Breast epithelium (tissue), 4 donors: ENCODE measurements at regions not wholly inside any gene's neighbourhood (a gene's known extent, or its start where the extent isn't known, plus 50 kb on each side); places are given as distances from the start of the nearest gene placed in this dataset.

Experiments
- DNase-seq, 2 donors: peaks; one replicate each; pipeline ENCODE4 v3.0.0-alpha.2; 2019; ENCODE audit warnings: low spot score in 2 of 2
- H3K27ac ChIP-seq, 2 donors: fragments of 200-600 bp; sonication (generic) in 1 of 2; one replicate each; pipeline ENCODE4 v1.5.1; 2016 to 2019; ENCODE audit warnings: mild to moderate bottlenecking in 1 of 2
- H3K27me3 ChIP-seq, 2 donors: fragments of 200-600 bp; sonication (generic) in 1 of 2; one replicate each; pipeline versions ENCODE4 v1.5.1 to v1.6.0; 2017 to 2019; ENCODE audit warnings: control low read depth in 1 of 2, mild to moderate bottlenecking in 1 of 2
- H3K36me3 ChIP-seq: fragments of 200-600 bp; one replicate; pipeline ENCODE4 v1.5.1; 2019
- H3K4me1 ChIP-seq, 2 donors: fragments of 200-600 bp; sonication (generic); one replicate each; pipeline ENCODE4 v1.5.1; 2016 to 2019; ENCODE audit warnings: control low read depth in 1 of 2
- H3K4me3 ChIP-seq, 3 donors: fragments of 200-600 bp; sonication (generic); 1 replicate in 2 of 3; 2 replicates in 1 of 3; pipeline ENCODE4 v1.5.1; 2016 to 2019; ENCODE audit warnings: mild to moderate bottlenecking in 3 of 3, moderate library complexity in 2 of 3
- H3K9me3 ChIP-seq, 2 donors: fragments of 200-600 bp; sonication (generic) in 1 of 2; one replicate each; pipeline ENCODE4 v1.5.1; 2016 to 2019; ENCODE audit warnings: control low read depth in 1 of 2
- CTCF ChIP-seq, 3 donors: fragments of 450-650 bp; IDR thresholded peaks; one replicate each; pipeline ENCODE4 v1.5.1; 2016 to 2017; ENCODE audit warnings: antibody characterized with exemption in 3 of 3, mild to moderate bottlenecking in 3 of 3, moderate library complexity in 3 of 3
- POLR2A ChIP-seq: fragments of 450-650 bp; IDR thresholded peaks from one replicate; pipeline ENCODE4 v1.6.1; 2016; ENCODE audit warnings: antibody characterized with exemption, mild to moderate bottlenecking, moderate library complexity
- POLR2AphosphoS5 ChIP-seq, 3 donors: sonication (generic); formaldehyde crosslinking; IDR thresholded peaks; one replicate each; pipeline ENCODE4 v1.6.1; 2017; ENCODE audit warnings: antibody characterized with exemption in 3 of 3
- intact Hi-C: fragments of 100-400 bp; cut with DNase I; formaldehyde crosslinking; loops from one replicate; pipeline ENCODE4 v1.15.1; 2023; ENCODE audit warnings: low total_unique reads

GRCh38 chr2:176758426-176758825, 454.2 kb upstream of the HNRNPA3 start:
- H3K27me3 ChIP-seq: no peaks in the 10 kb centered on the region
- intact Hi-C loops: no loop called here
- TF ChIP-seq POLR2A (no peak), CTCF (IDR thresholded peaks at IDR 0.05) (no peak), POLR2AphosphoS5 (IDR thresholded peaks at IDR 0.05) (no peak)
- H3K9me3 ChIP-seq: no peaks in the 10 kb centered on the region
- no peak overlapping the region for H3K27ac ChIP-seq
- H3K4me1 ChIP-seq: no peaks in the 10 kb centered on the region
- H3K36me3 ChIP-seq: no peaks in the 10 kb centered on the region
- no peak for DNase-seq
- H3K4me3 ChIP-seq: no peak overlapping the region

- H3K36me3 ChIP-seq: no peaks in the 10 kb centered on the region
- H3K9me3 ChIP-seq: no peaks in the 10 kb centered on the region
- DNase-seq: no peak
- no peak overlapping the region for H3K4me3 ChIP-seq
- intact Hi-C loops: no loop called here
- no peak overlapping the region for H3K27ac ChIP-seq
- no peaks in the 10 kb centered on the region for H3K27me3 ChIP-seq
- no peak for TF ChIP-seq POLR2AphosphoS5 (IDR thresholded peaks at IDR 0.05)
- TF ChIP-seq POLR2A: no peak
- no peak for TF ChIP-seq CTCF (IDR thresholded peaks at IDR 0.05)
- no peaks in the 10 kb centered on the region for H3K4me1 ChIP-seq
Observed at GRCh38 chr2:176760439-176760838, 452.2 kb upstream of the HNRNPA3 start.

- DNase-seq: no peak
- intact Hi-C loops: no loop called here
- no peaks in the 10 kb centered on the region for H3K4me1 ChIP-seq
- H3K9me3 ChIP-seq: no peaks in the 10 kb centered on the region
- no peak overlapping the region for H3K4me3 ChIP-seq
- TF ChIP-seq CTCF (IDR thresholded peaks at IDR 0.05) (no peak), POLR2A (no peak), POLR2AphosphoS5 (IDR thresholded peaks at IDR 0.05) (no peak)
- H3K27ac ChIP-seq: no peak overlapping the region
- no peaks in the 10 kb centered on the region for H3K27me3 ChIP-seq
- no peaks in the 10 kb centered on the region for H3K36me3 ChIP-seq
Observed at GRCh38 chr2:176763130-176763529, 449.5 kb upstream of the HNRNPA3 start.

GRCh38 chr2:176763851-176764404, 448.7 kb upstream of the HNRNPA3 start:
- intact Hi-C loops: no loop called here
- no peak overlapping the region for H3K27ac ChIP-seq
- no peaks in the 10 kb centered on the region for H3K9me3 ChIP-seq
- no peaks in the 10 kb centered on the region for H3K27me3 ChIP-seq
- no peak for TF ChIP-seq POLR2AphosphoS5 (IDR thresholded peaks at IDR 0.05)
- no peak for TF ChIP-seq POLR2A
- TF ChIP-seq CTCF (IDR thresholded peaks at IDR 0.05): no peak
- no peak overlapping the region for H3K4me3 ChIP-seq
- no peaks in the 10 kb centered on the region for H3K4me1 ChIP-seq
- H3K36me3 ChIP-seq: no peaks in the 10 kb centered on the region
- DNase-seq: no peak

- TF ChIP-seq POLR2AphosphoS5 (IDR thresholded peaks at IDR 0.05) (no peak), CTCF (IDR thresholded peaks at IDR 0.05) (no peak), POLR2A (no peak)
- Histone ChIP-seq H3K9me3 (no peaks in the 10 kb centered on the region), H3K4me3 (no peak overlapping the region), H3K4me1 (no peaks in the 10 kb centered on the region), H3K27ac (no peak overlapping the region), H3K27me3 (no peaks in the 10 kb centered on the region), H3K36me3 (no peaks in the 10 kb centered on the region)
- intact Hi-C loops: no loop called here
- no peak for DNase-seq
Observed at GRCh38 chr2:176764921-176765320, 447.7 kb upstream of the HNRNPA3 start.
